SK-MEL-5 (cell line): ENCODE measurements at regions not wholly inside any gene's neighbourhood (a gene's known extent, or its start where the extent isn't known, plus 50 kb on each side); places are given as distances from the start of the nearest gene placed in this dataset.
"Not testable (repeated sequence)": the region's sequence is repeated elsewhere in the genome, so short reads cannot be mapped to it uniquely, and the experiment has no call there.

Source experiments
- DNase-seq: peaks from one replicate; pipeline ENCODE4 v3.0.0-alpha.2; 2016; ENCODE audit warnings: low read depth, low spot score
- in situ Hi-C: cut with HindIII; loops from 2 replicates; pipeline ENCODE4 v1.10.0; 2016; ENCODE audit warnings: low sequenced_read_pairs, high pct_unique_total_duplicates, low pct_unique_long_range_greater_than_20kb

DNA sequence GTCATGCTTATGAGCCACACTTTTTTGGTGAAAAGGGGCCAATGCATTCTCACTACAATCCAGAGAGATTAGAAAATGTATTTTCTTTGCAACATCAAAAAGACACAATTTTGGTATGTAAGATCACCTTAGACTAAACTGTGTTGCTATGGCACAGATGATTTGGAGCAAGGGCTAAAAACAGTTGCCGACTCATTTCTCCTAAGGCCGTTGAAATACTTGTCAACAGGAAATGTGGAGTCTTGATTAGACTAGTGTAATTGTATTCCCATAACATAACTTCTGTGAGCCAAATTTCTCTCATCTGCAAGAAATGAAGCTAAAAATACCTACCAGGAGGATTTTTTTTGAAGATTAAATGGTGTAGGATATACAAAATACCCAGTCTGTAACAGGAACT is 2547.7 kb downstream of the ARAP2 start:
- DNase-seq: no peak

DNA sequence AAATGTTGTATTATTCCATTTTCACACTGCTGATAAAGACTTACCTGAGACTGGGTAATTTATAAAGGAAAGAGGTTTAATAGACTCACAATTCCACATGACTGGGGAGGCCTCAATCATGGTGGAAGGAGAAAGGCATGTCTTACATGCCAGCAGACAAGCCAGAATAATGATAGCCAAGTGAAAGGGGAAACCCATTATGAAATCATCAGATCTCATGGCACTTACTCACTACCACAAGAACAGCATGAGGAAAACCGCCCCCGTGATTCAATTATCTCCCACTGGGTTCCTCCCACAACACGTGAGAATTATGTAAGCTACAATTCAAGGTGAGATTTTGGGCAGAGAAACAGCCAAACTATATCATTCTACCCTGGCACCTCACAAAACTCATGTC is 2535.1 kb downstream of the ARAP2 start:
- in situ Hi-C loops: no loop called here
- DNase-seq: no peak

More for the DNA sequence above, 2547.7 kb downstream of the ARAP2 start:
- in situ Hi-C loops: no loop called here

DNA sequence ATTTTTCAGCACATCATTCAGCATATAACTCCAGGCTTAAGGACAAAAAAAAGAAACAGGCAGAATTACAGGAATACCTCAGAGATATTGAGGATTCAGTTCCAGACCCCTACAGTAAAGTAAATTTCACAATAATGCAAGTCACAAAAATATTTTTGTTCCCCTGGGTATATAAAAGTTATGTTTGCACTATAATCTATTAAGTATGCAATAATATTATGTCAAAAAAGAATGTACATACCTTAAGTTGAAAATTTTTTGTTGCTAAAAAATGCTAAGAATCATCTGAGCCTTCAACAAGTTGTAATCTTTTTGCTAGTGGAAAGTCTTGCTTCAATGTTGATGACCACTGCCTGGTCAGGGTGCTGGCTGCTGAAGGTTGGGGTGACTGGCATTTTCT is 2532.5 kb downstream of the ARAP2 start:
- DNase-seq: no peak
- in situ Hi-C loops: no loop called here

DNA sequence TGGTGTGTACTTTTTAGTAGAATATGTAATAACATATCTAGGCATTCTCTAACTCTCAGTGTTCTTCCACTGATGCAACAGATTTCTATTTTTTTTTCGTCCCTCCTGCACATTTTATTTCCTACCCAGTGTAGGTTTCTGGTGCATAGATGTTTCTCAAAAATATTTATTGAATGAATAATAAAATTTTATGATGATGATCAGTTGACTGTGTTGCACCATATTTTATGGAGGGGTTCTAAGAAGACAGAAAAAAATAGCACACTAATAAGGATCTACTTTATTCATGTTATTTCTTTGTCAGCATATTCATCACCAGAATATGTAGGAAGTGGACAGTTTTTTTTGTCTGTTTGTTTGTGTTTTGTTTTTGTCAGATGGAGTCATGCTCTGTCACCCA is 2529.3 kb downstream of the ARAP2 start:
- in situ Hi-C loops: no loop called here
- DNase-seq: no peak

GRCh38 chr4:33715841-33716395 is 2528.4 kb downstream of the ARAP2 start:
- DNase-seq: peak; percentile 25
- in situ Hi-C loops: no loop called here

DNA sequence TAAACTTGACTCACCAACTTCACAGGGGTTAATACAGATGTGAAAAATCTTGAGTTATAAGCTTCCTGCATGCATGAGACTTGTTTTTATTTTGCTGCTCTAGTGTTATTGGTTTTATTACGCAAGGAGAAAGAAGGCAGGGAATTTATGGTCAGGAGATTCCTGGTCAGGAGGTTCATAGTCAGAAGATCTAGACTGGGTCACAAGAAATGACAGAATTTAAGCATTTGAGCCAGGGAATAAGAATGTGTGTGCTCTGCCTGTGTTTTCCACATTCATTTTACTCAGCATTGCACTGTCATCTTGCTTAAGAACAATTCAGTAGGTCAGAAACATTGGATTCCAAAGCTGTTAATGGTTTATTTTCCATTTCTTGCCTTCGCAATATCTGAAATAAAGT is 2522.1 kb downstream of the ARAP2 start:
- DNase-seq: peak; percentile 76
- in situ Hi-C loops: no loop called here

GRCh38 chr4:33722800-33723516 is 2521.4 kb downstream of the ARAP2 start:
- in situ Hi-C loops: no loop called here
- peak; percentile 65 for DNase-seq

DNA sequence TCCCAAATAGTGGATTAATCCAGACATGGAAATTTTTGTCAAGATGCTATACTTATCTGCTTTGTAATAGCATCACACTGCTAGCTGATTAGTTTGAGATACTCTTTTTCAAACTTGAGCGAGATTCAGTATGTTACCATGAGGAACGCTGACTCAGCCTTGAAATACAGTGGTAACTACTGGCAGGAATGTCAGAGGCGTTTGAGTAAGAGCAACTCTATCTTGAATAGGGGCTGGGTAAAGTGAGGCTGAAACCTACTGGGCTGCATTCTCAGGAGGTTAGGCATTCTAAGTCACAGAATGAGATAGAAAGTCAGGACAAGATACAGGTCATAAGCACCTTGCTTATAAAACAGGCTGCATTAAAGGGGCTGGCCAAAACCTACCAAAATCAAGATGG is 2519.6 kb downstream of the ARAP2 start:
- in situ Hi-C loops: no loop called here
- DNase-seq: no peak

- DNase-seq: no peak
- in situ Hi-C loops: no loop called here
Observed at GRCh38 chr4:33725861-33726260, 2518.5 kb downstream of the ARAP2 start.

DNA sequence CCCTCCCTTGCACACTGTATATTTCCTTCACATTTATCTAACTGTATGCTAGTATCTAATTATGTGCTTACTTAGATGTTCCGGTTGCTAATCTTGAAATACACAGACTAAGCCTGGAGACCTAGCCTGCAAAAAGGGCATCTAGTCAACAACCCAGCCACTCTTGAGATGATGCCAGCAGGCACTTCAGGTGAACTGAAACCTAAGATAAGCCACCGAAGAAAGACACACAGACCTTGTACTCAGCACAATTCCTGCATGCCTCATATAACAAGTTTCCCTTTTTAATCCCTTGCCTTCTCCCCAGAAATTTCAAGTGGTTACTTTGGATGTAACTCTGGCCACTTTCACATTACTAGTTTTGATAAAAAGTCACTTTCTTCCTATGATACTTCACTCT is 2506.6 kb downstream of the ARAP2 start:
- in situ Hi-C loops: no loop called here

DNA sequence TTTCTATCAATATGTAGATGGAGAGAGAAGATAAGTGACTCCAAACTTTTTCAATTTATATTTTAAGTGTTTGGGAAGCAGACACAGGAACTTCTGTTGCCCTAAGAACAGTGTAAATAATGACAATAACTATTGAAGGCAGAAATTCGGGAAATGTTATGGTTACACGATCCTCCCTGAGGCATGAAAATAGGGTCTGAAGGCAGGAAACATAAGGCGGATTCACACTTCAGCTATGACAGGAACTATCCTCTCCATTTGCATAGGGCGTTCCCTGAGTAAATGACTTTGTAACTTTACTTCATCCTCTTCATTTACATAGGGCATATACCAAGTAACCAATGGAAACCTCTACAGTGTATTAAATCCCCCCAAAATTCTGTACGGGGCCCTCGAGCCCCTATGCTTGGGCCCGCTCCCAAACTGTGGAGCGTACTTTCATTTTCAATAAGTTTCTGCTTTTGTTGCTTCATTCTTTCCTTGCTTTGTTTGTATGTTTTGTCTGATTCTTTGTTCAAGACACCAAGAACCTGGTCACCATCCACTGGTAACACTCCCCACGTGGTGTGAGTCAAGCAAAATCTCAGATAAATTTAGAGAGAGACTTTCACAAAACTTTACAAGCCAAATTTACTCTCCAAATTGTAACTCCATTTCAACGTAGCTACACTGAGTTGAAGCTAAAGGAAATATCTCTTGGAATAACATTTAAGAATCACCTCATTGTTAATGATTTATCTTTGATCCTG is 2504.3 kb downstream of the ARAP2 start:
- DNase-seq: peak; percentile 4
- in situ Hi-C loops: no loop called here

More for the DNA sequence above, 2506.6 kb downstream of the ARAP2 start:
- no peak for DNase-seq

- in situ Hi-C loops, DNase-seq: not testable (repeated sequence)
Observed at GRCh38 chr4:33740871-33741270, 2503.4 kb downstream of the ARAP2 start.

- in situ Hi-C loops: no loop called here
- DNase-seq: peak; percentile 2
Observed at GRCh38 chr4:33746979-33747378, 2497.3 kb downstream of the ARAP2 start.

DNA sequence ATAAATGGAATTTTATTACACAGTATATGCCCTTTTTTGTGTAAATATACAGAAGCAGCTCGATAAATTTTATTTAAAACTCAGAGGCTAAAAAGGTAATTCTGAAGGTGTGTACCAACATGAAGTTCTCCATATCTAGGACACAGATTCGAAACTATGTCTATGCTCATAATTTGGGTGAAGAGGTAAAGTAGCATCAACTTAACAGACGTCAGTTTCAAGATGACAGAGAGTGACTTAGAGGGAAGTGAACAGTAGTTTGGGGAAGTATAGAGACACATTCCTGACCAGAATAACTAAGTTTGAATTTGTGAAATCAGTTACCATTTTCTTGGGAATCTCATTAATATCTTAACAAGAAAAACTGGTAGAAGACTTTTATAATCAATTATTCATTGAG is 2493.3 kb downstream of the ARAP2 start:
- DNase-seq: no peak
- in situ Hi-C loops: no loop called here

- no peak for DNase-seq
Observed at GRCh38 chr4:33772582-33772981, 2471.7 kb downstream of the ARAP2 start.

DNA sequence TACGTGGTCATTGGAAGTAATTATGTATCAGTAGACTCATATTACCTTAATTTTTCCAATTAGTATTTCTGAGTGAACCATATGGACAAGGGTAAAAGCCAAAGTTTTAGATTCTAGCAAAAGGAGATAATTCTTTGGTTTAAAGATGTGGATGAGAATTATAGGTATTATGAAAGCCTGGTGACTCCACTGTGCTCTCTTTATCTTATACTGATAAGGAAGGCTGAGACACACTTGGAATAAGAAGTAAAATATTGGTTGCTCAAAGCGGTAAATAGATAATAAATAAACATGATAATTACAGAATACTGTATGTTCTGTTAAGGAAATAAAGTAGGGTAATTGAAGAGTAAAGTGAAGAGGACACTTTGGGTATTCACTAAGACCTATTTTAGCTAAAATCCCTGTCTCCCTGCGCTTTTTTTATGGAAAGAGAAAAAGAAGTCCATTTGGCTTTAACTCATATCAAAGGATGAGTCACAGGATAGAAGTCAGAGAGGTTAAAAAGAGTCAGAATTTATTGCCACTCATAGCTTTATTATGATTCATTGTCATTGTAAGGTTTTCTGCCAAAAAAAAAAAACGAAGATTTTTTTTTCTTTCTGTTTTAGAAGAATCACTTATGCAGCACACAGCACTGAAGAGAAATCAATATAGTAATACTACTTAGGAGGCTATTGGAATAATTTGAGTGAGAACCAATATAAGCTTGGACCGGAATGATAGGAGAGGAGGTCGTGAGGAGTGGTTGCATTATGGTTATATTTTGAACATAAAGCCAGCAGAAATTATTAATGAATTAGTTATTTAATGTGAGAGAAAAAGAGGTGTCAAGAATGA is 2463.1 kb downstream of the ARAP2 start:
- no peak for DNase-seq
- in situ Hi-C loops: no loop called here

More at GRCh38 chr4:33772582-33772981, 2471.7 kb downstream of the ARAP2 start:
- in situ Hi-C loops: no loop called here

DNA sequence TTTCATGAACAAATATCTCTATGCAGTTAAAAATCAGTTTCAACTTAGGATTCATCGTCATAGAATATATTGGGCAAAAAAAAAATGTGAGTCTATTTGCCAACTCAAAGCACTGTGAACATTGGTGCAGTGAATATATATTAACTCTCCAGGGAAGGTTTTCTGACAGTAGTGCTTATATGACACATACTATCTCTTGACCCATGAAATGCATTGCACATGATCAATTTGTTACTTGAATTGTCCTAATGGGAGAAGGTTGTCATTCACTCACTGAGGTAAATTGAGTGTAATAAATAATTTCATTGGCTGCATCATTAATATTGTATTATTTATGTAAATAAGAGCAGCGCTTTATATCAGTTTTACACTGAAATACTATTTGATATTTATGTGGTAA is 2458.5 kb downstream of the ARAP2 start:
- in situ Hi-C loops: no loop called here
- DNase-seq: no peak

GRCh38 chr4:33802578-33802977 is 2441.7 kb downstream of the ARAP2 start:
- no peak for DNase-seq
- in situ Hi-C loops: no loop called here
